ENCODE measurements at regions not wholly inside any gene's neighbourhood (a gene's known extent, or its start where the extent isn't known, plus 50 kb on each side); places are given as distances from the start of the nearest gene placed in this dataset.

- H3K4me1 Mint-ChIP-seq = no peaks in the 10 kb centered on the region
- POLR2A ChIA-PET = no interaction called here
Observed at GRCh38 chr6:12493446-12493845, 203.3 kb downstream of the EDN1 start.

GRCh38 chr6:12494161-12494560 is 204.0 kb downstream of the EDN1 start:
- TF ChIP-seq EZH2 (IDR thresholded peaks at IDR 0.05; ENCODE audit: borderline replicate concordance, insufficient read depth, low read depth, low read length, poor library complexity, severe bottlenecking) = no peak
- TF ChIP-seq, protein P1, sequence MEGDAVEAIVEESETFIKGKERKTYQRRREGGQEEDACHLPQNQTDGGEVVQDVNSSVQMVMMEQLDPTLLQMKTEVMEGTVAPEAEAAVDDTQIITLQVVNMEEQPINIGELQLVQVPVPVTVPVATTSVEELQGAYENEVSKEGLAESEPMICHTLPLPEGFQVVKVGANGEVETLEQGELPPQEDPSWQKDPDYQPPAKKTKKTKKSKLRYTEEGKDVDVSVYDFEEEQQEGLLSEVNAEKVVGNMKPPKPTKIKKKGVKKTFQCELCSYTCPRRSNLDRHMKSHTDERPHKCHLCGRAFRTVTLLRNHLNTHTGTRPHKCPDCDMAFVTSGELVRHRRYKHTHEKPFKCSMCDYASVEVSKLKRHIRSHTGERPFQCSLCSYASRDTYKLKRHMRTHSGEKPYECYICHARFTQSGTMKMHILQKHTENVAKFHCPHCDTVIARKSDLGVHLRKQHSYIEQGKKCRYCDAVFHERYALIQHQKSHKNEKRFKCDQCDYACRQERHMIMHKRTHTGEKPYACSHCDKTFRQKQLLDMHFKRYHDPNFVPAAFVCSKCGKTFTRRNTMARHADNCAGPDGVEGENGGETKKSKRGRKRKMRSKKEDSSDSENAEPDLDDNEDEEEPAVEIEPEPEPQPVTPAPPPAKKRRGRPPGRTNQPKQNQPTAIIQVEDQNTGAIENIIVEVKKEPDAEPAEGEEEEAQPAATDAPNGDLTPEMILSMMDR (IDR thresholded peaks at IDR 0.05) = no peak
- peaks cover 0 to 11% (median 1%) of the 10 kb centered on the region in 4 experiments for H3K27me3 ChIP-seq (replicated peaks in 1 of 4; ENCODE audit: control extremely low read depth in 1 of 4, control insufficient read depth in 3 of 4, insufficient read depth in 4 of 4, low read length in 3 of 4)
- no peak overlapping the region for H3K4me3 ChIP-seq (ENCODE audit: control extremely low read depth in 1 of 5, extremely low read depth in 1 of 5, insufficient read depth in 1 of 5, low read depth in 2 of 5, low read length in 4 of 5)
- no peak overlapping the region for H3K9ac ChIP-seq (ENCODE audit: low read length)
- no peaks in the 10 kb centered on the region for H4K20me1 ChIP-seq (ENCODE audit: control insufficient read depth, insufficient read depth, low read length, poor library complexity, severe bottlenecking)
- H3K4me1 Mint-ChIP-seq = no peaks in the 10 kb centered on the region
- H3K4me3 Mint-ChIP-seq = no peak overlapping the region
- no peak overlapping the region for H3K27ac Mint-ChIP-seq
- intact Hi-C loops (cut with micrococcal nuclease) = no loop called here
- POLR2A ChIA-PET = no interaction called here
- H3K79me2 ChIP-seq (ENCODE audit: control insufficient read depth, insufficient read depth, low read length) = no peaks in the 10 kb centered on the region
- no peak overlapping the region for H3K27ac ChIP-seq (ENCODE audit: low read length in 2 of 2)
- no peak for DNase-seq
- peaks cover 27% of the 10 kb centered on the region for H3K27me3 Mint-ChIP-seq
- 91% methylated on average over 7 of the region's 7 CpGs for WGBS (ENCODE audit: insufficient coverage)
- H3K9me3 Mint-ChIP-seq (ENCODE audit: insufficient read depth) = no peaks in the 10 kb centered on the region
- peaks cover 0 to 8% (median 0%) of the 10 kb centered on the region in 3 donors for H3K9me3 ChIP-seq (ENCODE audit: control extremely low read depth in 1 of 3, control insufficient read depth in 2 of 3, insufficient read depth in 1 of 3, low read length in 2 of 3)
- no peaks in the 10 kb centered on the region for H3K4me1 ChIP-seq (ENCODE audit: control insufficient read depth in 2 of 2, insufficient read depth in 2 of 2, low read length in 2 of 2)
- CTCF ChIA-PET = no interaction called here
- H3K36me3 ChIP-seq (replicated peaks in 1 of 2; ENCODE audit: control extremely low read depth in 1 of 2, control insufficient read depth in 1 of 2, extremely low read depth in 1 of 2, insufficient read depth in 2 of 2, low read length in 1 of 2) = no peaks in the 10 kb centered on the region
- ATAC-seq (ENCODE audit: low read depth) = no peak
- no peak overlapping the region for H3K4me2 ChIP-seq (replicated peaks; ENCODE audit: low read depth, low read length, poor library complexity, severe bottlenecking)
- no peak overlapping the region for H2AFZ ChIP-seq (ENCODE audit: insufficient read depth, low read depth, low read length, poor library complexity, severe bottlenecking)

More at GRCh38 chr6:12493446-12493845, 203.3 kb downstream of the EDN1 start:
- Mint-ChIP-seq H3K27me3 (peaks cover 27% of the 10 kb centered on the region), H3K9me3 (ENCODE audit: insufficient read depth) (no peaks in the 10 kb centered on the region), H3K27ac (no peak overlapping the region), H3K4me3 (no peak overlapping the region)
- intact Hi-C loops (cut with micrococcal nuclease) = no loop called here
- ATAC-seq (ENCODE audit: low read depth) = no peak
- Histone ChIP-seq H3K27me3 (replicated peaks in 1 of 4; ENCODE audit: control extremely low read depth in 1 of 4, control insufficient read depth in 3 of 4, insufficient read depth in 4 of 4, low read length in 3 of 4) (peaks cover 0 to 11% (median 1%) of the 10 kb centered on the region in 4 experiments), H3K36me3 (replicated peaks in 1 of 2; ENCODE audit: control extremely low read depth in 1 of 2, control insufficient read depth in 1 of 2, extremely low read depth in 1 of 2, insufficient read depth in 2 of 2, low read length in 1 of 2) (no peaks in the 10 kb centered on the region), H3K9me3 (ENCODE audit: control extremely low read depth in 1 of 3, control insufficient read depth in 2 of 3, insufficient read depth in 1 of 3, low read length in 2 of 3) (peaks cover 0 to 8% (median 0%) of the 10 kb centered on the region in 3 donors), H3K9ac (ENCODE audit: low read length) (no peak overlapping the region), H3K79me2 (ENCODE audit: control insufficient read depth, insufficient read depth, low read length) (no peaks in the 10 kb centered on the region), H3K4me1 (ENCODE audit: control insufficient read depth in 2 of 2, insufficient read depth in 2 of 2, low read length in 2 of 2) (no peaks in the 10 kb centered on the region), H2AFZ (ENCODE audit: insufficient read depth, low read depth, low read length, poor library complexity, severe bottlenecking) (no peak overlapping the region), H3K4me3 (ENCODE audit: control extremely low read depth in 1 of 5, extremely low read depth in 1 of 5, insufficient read depth in 1 of 5, low read depth in 2 of 5, low read length in 4 of 5) (no peak overlapping the region), H4K20me1 (ENCODE audit: control insufficient read depth, insufficient read depth, low read length, poor library complexity, severe bottlenecking) (no peaks in the 10 kb centered on the region), H3K4me2 (replicated peaks; ENCODE audit: low read depth, low read length, poor library complexity, severe bottlenecking) (no peak overlapping the region), H3K27ac (ENCODE audit: low read length in 2 of 2) (no peak overlapping the region)
- CTCF ChIA-PET = no interaction called here
- no peak for DNase-seq
- 92% methylated on average over 4 of the region's 4 CpGs for WGBS (ENCODE audit: insufficient coverage)
- TF ChIP-seq, protein P1 (IDR thresholded peaks at IDR 0.05) = no peak
- TF ChIP-seq EZH2 (IDR thresholded peaks at IDR 0.05; ENCODE audit: borderline replicate concordance, insufficient read depth, low read depth, low read length, poor library complexity, severe bottlenecking) = no peak
